GM12872 (cell line): ENCODE measurements at regions not wholly inside any gene's neighbourhood (a gene's known extent, or its start where the extent isn't known, plus 50 kb on each side); places are given as distances from the start of the nearest gene placed in this dataset.

Experiments used
- CTCF ChIP-seq: IDR thresholded peaks from 3 replicates; pipeline ENCODE4 v1.5.1; 2011; ENCODE audit warnings: low read depth, mild to moderate bottlenecking, low read length, moderate library complexity; ENCODE audit not compliant: insufficient read depth

- TF ChIP-seq CTCF = peak; percentile 98
Observed at GRCh38 chr16:85420501-85421337, 192.4 kb upstream of the GSE1 start.

GRCh38 chr16:85421338-85422195, 191.6 kb upstream of the GSE1 start:
- no peak for TF ChIP-seq CTCF

GRCh38 chr16:85422196-85422631, 190.9 kb upstream of the GSE1 start:
- TF ChIP-seq CTCF = no peak

- no peak for TF ChIP-seq CTCF
Observed at GRCh38 chr16:85422632-85423550, 190.2 kb upstream of the GSE1 start.

- no peak for TF ChIP-seq CTCF
Observed at GRCh38 chr16:85423631-85424030, 189.5 kb upstream of the GSE1 start.

- TF ChIP-seq CTCF = no peak
Observed at GRCh38 chr16:85424260-85425073, 188.7 kb upstream of the GSE1 start.
